ENCODE measurements at regions not wholly inside any gene's neighbourhood (a gene's known extent, or its start where the extent isn't known, plus 50 kb on each side); places are given as distances from the start of the nearest gene placed in this dataset.

DNA sequence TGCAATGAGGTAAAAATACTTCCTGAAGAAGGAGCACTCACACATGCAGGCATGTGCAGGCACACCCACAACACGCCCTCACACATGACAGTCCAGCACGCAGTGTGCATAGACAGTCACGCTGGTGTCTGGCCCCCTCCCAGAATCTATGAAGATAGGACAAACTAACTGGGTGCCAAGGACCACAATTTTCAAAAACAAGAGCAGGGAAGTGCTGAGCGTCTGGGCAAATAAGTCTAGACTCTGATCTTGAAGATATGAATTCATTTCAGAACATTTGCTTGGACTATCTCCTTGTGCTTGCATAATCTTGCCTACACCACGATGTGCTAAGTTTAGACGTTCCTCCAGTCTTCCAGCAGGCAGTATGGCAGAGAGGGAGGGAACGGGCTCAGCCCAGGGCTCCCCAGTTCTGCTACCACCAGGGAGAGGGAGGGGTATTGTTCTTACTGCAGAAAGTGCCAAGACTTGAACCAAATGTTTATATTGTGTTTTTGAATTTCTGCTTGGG lies 276.5 kb upstream of the KLF6 start:
- no peak for DNase-seq

DNA sequence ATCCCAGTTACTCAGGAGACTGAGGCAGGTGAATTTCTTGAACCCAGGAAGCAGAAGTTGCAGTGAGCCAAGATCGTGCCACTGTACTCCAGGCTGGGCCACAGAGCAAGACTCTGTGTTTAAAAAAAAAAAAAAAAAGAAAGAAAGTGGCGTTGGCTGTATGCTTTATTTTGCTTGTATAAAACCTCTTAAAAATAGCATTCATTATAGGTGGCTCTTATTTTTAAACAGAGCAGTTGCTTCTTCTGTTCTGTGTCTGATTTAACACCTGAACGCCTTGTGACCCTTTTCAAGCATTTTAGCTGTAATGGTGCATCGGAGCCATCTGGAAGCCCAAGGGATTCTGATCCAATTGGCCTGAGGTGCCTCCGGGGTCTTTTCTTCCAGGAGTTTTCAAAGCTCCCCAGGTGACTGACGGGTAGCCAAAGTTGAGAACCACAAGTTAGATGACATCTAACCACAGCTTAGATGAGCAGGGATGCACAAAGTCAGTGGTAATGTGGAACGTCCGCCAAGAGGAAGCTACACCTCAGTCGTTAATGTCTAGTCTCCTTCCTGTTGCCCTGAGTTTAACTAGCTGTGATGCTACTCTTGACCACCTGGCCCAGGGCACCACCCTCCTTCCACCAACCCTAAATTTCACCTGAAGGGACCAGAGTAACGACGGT lies 274.6 kb upstream of the KLF6 start:
- no peak for DNase-seq

DNA sequence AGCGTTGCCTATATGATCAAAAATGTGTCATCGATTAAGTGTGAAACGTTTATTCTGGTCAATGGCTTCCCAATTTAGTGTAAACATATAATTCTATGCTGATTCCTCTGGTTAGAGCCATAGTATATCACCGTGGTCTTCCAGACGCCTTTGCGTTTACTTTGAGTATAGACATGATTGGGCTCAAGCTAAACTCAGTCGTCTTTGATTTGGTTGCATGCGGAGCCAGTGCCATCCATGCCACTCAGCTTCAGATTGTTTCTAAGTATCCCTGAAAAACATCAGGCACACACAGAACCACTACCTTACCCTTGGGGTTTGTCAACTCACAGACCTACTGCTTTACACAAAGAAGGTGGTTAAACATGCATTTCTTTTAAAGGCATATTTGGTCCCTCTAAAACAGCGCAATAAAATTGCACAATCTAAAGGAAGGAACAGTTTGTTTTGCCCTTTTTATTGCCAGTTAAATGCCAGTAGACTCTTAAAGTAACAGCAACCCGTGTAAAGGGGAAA lies 273.6 kb upstream of the KLF6 start:
- DNase-seq: no peak

DNA sequence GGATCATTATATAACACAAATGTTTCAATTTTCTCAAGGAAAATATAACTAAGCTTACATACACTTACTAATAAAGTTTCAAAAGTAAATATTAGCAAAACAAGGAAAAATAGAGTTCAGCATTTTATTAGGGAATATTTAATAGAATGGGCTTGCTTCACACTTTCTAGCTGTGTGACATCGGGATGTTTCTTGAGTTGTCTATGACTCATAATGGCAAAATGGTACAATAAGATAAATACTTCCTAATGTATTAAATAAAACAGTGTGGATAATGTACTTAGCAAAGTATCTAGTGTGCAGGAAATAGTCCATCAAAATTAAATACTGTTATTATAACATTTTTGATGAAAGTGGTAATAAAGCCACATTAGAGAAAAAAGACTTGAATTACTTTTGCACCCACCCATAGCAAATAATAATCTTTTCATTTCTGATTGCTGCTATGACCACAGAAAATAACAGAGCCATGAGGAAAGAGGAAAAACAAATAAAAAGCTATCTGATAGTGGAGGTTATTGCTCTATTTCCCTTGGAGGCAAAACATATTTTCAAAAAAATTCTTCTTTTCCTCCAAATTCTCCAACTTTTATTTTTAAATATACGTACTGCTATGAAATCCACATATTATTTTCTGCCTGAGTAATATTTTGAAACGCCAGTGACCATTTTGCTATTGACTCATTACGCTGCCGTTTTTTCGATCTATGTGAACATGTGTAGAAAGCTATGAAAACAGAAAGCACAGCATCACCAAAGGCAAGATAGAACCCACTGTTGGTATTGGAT lies 272.9 kb upstream of the KLF6 start:
- no peak for DNase-seq

DNA sequence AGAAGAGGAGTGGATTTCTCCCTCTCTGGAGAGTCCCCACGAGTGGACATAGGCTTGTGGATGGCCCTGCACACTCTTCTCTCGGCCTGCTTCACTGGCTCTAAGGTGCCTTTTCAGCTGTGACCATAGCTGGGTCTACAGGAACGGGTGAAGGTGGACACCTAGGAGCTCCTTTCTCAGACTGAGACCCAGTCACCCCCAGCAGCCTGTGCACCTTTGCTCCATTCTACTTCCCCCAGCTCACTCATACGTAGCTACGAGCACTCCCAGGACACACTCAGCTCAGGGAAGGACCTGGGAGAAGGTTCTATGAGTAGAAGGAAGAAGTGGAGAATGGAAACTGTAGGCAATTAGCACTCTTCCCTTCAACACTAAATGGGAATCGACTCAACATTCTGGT lies 272.0 kb upstream of the KLF6 start:
- DNase-seq: no peak

DNA sequence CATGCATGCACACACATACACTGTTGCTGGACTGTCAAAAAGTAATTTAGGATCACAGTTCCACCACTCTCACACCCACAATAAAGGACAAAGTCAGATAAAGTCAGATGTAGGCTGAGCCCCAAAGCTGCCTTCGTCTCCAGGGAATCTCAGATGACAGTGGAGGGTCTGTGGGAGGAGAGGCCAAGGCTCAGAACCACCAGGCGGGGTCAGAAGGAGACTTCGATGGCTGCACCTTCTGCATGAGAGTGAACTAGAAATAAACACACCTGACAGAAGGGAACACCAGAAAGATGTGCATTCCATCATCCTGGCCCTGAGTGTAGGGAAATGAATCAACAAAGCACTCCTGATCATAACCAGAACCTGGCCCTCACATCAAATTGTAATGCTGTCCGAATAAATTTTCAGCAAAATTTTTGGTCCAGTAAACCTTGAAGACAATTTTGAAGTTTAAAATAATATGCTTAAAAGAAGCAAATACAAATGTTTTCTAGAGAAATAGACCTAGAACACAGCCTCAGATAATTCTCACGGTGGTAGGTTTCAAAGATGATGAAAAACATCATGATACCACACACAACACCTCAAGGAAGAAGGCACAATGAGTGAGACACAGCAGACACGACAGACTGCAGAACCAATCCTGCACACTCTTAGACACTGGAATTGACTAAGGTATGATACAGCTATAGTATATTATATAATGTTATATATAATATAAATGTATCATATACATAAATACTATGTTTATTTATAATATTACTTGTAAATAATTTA lies 269.8 kb upstream of the KLF6 start:
- no peak for DNase-seq

DNA sequence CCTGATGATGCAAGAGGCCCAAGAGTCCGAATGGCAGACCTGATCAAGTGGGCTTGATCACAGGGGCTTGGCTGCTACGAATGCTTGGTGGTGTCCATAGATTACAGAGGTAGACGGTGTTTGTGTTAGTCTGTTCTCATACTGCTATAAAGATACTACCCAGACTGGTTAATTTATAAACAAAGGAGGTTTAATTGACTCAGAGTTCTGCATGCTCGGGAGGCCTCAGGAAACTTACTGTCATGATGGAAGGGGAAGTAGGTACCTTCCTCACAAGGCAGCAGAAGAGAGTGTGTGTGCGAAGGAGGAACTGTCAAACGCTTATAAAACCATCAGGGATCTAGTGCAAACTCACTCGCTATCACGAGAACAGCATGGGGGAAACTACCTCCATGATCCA lies 268.9 kb upstream of the KLF6 start:
- DNase-seq: no peak

DNA sequence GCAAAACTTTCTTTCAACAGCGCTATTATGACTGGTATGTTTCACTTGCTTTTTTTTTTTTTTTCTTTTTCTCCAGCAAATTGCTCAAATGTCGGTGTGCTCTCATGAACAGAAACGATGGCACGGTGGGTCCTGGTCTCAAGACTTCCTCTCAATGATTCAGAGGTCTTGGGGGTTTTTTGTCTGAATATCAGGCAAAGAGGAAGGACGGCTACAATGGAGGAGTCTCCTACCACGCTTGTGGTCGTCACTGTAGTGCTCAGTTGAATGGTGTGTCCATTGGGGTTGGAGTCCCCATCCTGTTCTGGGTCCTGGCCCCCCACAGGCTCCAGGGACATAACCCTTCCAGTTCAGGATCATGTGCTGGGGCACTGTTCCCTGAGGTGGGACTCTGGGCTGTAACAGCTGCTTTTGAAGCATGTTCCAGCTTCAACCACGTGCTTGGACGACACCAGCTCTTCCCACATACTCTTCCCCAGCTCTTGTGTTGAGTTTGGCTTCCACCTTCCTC lies 266.7 kb upstream of the KLF6 start:
- DNase-seq: no peak

DNA sequence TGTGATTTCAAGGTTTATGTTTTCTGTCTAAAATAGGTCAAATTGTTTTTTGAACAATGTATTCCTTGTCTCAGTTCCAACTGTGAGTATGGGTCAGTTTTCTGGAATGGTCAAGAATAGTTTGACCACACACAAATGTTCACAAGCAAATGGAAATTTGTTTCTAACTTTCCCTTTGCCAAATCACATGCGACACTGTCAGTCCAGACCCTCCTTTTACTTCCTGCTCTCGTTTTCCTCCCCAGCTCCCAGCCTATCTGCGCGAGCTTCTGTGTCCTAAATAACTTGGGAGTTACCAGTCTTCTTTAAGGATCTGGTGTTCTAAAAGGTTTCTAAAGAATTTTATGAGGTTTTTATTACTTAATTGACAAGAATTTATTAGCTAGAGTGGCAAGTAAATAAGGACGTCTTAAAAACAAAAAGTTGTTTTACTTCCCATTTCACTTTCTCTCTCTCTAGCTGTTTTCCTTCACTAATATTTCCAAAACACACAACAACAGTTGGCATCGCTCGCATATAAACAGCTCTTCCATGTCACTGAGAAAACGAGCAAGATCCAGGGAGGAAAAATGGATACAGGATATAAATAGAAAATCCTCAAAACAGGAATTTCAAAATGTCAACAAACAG lies 266.1 kb upstream of the KLF6 start:
- DNase-seq: no peak

DNA sequence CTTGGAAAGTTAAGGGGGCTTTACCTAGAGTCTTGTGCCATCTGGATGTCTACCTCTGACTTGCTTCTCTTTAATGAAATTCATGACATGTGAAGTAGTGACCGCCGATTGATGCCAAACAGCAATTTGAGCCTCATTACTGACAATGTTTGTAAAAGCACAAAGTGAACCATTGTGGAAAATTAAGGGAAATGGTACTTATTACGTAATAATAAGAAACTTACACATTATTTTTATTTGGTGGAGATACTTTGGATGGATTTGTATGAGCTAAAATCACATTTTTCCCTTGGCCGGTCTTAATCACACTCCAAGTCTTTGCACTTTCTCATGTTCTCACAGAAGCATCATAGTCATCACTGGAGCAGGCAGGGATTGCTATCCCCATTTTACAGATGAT lies 265.1 kb upstream of the KLF6 start:
- DNase-seq: no peak

DNA sequence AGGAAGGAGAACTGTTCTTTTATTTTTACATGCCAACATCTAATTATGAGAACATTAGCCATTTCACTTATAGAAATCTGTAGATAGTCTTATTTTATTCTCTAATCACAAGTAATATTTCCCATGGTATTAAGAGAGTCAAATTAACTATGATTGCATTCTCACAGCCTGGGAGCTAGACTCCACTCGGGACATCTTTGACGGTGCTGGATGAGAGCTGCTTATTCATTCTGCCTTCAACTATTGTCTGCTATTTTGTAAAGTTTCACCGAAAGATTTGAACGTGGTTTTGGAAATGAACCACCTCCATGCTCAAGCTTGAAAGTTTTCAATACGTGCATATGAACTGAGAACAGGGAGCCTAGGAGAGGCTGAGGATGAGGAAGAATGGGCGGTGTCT lies 264.3 kb upstream of the KLF6 start:
- no peak for DNase-seq

DNA sequence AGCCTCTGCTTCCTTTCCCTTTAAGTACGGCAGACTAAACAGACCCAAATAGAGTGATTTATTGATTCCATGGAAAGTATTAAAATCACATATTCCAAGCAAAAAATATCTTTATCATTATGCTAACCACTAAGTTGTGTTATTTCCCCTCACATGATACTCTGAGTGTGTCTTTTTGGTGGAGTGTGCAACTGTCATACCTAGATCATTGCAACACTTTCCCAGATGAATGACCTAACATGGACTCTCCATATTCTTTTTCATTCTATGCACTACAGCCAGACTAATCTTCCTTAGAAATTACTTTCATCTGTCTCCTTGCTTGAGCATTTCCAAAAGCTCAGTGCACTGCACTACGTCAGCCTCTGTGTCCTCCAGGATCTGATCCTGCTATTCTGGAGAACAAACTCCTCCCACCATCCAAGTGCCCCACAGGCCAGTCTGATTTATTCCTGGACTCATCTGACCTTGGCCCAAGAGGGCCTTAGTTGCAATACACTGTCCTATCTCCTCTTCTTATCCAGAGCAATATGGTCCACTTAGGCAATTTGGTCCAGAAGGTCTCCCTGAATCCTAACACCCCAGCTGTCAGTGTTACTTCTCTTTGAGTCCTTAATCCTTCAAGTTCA lies 263.3 kb upstream of the KLF6 start:
- no peak for DNase-seq

DNA sequence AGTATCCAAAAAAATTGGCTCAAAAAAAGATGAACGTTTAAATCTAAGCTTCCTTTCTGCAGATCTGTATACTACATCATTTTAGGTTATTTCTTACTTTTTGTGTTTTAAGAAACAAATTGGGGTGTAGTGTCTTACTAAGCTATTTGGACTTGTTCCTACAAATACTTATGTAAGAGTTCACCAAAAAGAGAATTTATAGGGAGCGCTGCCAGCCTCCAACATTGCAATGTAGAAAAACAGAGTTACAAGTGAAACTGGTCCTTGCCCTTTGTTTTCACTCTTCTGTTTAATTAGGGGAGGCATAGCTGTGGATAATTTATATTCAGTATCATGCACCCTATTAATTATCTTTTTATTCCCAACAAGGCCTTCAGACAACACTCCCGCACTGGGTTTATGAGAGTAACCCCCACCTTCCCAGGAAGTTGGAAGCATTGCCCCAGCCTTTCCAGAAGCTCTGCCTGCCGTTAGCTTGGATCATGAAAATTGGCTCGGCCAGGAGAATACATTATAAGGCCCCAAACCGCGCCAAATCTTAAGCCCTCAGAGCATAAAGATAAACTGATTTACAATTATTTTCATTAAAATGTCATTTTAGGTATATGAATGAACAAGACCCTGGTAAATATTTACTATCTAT lies 261.8 kb upstream of the KLF6 start:
- no peak for DNase-seq

DNA sequence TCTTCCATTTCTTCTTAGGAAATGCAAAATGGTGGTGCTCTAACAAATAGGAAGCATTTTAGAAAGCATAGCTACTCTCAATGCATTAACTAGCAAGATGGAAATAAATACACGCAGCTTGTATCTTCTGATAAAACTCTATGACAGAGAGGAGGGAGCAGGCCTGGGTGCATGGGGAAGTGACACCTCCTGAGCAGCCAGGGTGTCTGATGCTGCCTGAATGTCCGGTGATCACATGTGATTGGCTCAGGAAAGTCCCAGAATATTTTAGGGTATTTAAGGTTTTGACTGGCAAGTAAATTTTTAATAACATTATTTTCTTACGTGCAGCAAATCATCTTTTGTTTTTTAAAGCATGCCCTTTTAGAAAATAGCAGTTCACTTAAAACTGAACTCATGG lies 261.0 kb upstream of the KLF6 start:
- DNase-seq: no peak

DNA sequence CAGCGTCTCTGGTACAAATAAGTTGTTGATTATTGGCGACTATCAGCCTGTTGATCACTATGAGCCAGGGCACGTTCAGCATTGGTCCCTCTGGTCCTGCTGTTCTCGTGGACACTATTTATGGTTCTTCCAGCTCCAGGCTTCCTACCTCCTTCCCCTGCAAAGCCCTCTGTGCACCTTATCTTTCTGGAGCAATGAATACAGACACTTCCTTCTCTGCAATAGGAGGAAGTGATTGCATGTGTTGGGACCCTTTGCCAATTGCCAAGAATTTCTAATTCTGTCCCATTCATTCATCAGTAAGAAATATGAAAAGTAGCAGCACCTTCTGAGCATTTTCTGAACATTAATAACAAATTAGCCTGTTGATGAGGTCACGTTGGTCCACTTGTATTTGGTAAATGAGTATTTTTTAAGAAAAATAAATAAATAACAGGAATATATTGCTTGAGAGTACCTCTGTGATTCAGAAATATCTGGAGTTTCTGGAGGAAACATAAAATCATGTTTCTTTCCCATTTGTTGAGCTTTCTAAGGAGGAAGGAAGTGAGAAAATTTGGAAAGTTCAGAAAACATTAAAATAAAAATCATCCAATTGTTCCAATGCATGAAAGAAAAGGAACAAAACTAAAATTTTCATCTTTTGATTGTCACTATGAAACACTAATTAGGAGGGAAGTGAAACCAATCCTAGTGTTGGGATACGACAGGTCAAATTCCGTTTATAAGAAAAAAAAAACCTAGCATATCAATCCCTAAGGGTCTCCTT lies 259.1 kb upstream of the KLF6 start:
- no peak for DNase-seq

DNA sequence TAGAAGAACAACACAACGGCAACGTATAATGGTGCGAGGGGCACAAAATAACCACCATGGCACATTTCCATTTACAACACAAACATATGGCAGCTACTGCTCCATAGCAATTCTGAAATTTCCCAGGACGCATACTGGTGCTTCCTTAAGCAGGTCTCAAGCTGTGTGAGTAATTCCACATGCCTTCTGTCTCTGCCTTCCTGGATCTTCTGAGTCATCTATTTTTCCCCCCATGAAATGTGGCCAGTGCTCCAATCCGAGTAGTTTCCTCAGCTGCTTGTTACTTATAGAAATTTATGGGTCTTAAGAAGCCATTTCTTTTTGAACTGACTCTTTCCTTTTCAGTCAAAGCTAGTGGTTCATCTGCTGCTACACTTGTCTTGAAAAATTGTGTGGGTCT lies 256.6 kb upstream of the KLF6 start:
- no peak for DNase-seq

DNA sequence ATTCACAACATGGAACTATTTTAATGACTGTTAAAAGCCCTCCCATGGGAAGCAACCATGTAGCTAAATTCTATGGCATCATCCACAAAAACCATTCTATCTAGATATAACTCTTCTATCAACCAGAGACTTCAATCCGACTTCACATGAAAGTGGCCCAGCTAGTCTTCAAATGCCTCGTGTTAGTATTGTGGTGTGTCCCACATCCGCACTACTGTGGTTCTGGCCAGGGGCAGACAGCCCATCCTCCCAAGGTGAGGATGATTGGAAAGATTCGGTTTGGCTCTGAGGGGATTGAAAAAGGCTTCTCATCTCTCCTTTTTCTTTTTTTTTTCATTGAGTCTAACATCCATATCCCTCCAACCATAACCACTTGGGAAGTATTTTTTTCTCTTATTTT lies 253.0 kb upstream of the KLF6 start:
- no peak for DNase-seq

DNA sequence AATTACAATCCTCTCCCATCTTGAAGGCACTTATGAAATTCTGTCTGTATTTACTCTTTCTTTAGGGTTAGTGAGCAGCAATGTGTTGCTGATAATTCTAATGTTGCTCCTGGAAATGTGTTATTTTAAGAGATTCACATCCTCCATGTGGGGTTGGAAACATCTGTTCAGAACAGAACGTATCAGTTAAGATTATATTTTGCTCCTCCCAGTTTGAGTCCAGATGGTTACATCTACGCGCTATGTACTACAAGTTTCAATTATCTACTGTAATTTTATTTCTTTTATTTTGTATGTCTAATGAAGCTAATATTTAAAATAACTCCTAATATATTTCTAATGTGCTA lies 250.6 kb upstream of the KLF6 start:
- no peak for DNase-seq

DNA sequence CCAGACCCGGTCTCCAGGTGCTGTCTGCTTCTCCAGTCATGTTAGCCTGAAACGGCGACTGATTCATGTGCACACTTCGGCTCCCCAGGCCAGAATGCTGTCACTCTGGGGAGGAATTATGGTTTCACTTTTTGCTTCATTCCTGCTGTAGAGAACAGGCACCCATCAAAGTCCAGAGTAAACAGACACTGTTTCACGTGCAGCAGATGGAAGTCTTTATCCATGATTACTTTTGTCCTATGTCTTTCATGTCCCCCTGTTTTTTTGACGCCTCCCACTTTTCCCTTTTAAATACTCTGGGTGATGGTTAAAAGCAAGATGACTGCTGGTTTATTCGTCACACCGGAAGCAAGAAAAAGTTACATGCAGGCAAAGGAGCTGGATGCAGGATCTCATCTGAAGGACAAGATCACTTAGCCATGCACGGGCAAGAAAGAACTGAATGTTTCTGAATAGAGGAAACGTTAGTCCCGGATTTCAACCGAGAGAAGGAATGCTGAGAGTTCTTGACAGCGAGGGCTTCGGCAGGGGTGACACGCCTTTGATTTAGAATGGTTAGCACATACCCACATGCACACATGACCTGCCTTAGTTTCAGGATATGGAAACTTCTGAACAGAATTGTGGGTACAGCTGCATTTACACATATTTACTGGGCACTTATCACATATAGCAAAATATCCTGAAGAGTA lies 250.0 kb upstream of the KLF6 start:
- no peak for DNase-seq

DNA sequence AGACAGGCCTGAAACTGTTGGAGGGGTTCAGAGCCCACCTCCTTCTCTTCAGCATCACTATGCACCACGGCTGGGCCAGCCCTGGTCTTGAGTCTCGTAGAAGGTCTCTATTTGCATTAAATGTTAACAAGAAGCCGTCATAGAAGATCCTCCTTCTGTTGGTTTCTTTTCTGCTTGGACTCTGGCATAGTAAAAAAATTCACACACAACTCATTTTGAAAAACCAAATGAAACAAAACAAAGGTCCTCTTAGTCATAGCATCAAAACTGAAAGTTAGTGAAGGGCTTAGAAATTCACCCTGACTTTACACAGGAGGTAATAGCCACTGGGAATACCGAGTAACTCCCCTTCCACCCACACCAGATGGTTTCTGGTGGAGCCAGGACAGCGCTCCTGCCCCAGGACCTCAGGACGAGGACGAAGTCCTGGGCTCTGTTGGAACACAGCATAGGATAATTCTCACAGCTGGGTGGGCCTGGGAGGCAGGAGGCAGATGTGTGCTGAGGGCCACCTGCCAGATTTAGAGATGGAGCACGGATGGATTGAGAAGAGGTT lies 248.4 kb upstream of the KLF6 start:
- no peak for DNase-seq
